A549 (cell line): ENCODE measurements at regions not wholly inside any gene's neighbourhood (a gene's known extent, or its start where the extent isn't known, plus 50 kb on each side); places are given as distances from the start of the nearest gene placed in this dataset.

Experiments
- CTCF ChIP-seq: fragments of >200 bp; sonication (Bioruptor Twin); formaldehyde crosslinking; IDR thresholded peaks from 3 replicates; pipeline ENCODE4 v1.5.1; 2016
- FOSL2 ChIP-seq, 2 experiments: fragments of 450-650 bp in 1 of 2; fragments of >200 bp in 1 of 2; sonication (Bioruptor Twin) in 1 of 2; formaldehyde crosslinking; IDR thresholded peaks; 2 replicates each; pipeline versions ENCODE4 v1.5.0 to v1.6.1; 2016 to 2020; ENCODE audit warnings: mild to moderate bottlenecking in 1 of 2, moderate library complexity in 1 of 2
- RNF2 ChIP-seq: fragments of 200-600 bp; sonication (generic); IDR thresholded peaks from 2 replicates; pipeline ENCODE4 v1.6.1; 2016; ENCODE audit warnings: low read depth, mild to moderate bottlenecking, antibody characterized with exemption, moderate library complexity, borderline replicate concordance
- SREBF2 ChIP-seq: fragments of 450-650 bp; IDR thresholded peaks from 2 replicates; pipeline ENCODE4 v1.6.1; 2014; ENCODE audit warnings: mild to moderate bottlenecking, moderate library complexity

DNA sequence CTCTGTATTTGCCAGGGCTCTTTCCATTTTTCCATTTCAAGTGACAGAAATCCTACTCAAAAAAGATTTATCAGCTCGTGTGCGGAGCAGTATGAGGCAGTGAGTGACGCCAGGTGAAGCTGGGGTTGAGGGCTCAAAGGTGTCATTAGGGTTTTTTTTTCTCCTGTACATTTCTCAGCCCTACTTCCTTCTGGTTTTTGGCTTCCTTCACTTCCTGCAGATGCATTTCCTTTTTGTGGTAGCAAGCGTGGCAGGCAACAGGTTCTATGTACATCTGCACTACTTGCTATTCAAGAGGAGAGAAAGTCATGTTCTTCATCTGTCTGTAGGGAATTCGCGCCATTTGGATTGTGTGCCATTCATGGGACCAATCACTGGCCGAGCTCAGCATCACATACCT lies 52.8 kb upstream of the AOAH start:
- no peak for TF ChIP-seq CTCF
- TF ChIP-seq FOSL2 (IDR thresholded peaks at IDR 0.05), result no peak
- TF ChIP-seq FOSL2 (CRISPR knock-in tag; IDR thresholded peaks at IDR 0.05), result no peak
- no peak for TF ChIP-seq RNF2
- TF ChIP-seq SREBF2, result no peak
